GM21447 (cell line): ENCODE measurements at regions not wholly inside any gene's neighbourhood (a gene's known extent, or its start where the extent isn't known, plus 50 kb on each side); places are given as distances from the start of the nearest gene placed in this dataset.
"Not testable (repeated sequence)": the region's sequence is repeated elsewhere in the genome, so short reads cannot be mapped to it uniquely, and the experiment has no call there.

Experiments used
- ATAC-seq: cut with Tn5 transposase; IDR thresholded peaks from one replicate; pipeline ENCODE4 v1.9.1; 2021; ENCODE audit not compliant: unreplicated experiment

DNA sequence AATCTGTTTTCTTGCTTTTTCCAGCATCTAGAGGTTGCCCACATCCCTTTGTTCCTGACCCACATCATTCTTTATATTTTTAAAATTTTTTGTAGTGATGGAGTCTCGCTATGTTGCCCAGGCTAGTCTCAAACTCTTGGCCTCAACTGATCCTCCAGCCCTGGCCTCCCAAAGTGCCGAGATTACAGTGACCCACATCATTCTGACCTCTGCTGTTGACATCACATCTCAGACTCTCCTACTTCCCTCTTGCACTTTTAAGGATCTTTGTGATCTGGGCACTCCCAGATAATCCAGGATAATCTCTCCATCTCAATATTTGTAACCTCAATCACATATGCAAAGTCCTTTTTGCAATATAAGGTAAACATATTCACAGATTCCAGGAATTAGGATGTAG is 266.6 kb downstream of the MEX3B start:
- ATAC-seq = no peak

DNA sequence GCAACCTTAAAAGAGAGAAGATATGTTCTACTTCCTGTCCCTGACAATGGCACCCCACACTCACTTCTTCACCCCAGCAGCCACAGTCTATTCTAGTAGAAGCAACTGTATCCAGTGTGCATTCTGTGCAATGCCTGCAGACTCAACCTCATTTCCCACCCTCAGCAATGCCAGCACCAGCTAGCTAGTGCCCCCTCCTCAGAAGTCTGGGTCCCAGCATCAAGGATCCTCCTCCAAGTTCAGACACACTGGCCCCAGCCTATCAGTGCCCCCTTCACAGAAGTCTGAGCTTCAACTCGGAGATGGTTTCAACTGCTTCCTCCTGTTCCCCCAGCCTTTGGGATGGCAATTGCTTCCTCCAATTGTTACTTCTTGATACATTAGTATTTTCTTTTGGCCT is 268.3 kb downstream of the MEX3B start:
- no peak for ATAC-seq

DNA sequence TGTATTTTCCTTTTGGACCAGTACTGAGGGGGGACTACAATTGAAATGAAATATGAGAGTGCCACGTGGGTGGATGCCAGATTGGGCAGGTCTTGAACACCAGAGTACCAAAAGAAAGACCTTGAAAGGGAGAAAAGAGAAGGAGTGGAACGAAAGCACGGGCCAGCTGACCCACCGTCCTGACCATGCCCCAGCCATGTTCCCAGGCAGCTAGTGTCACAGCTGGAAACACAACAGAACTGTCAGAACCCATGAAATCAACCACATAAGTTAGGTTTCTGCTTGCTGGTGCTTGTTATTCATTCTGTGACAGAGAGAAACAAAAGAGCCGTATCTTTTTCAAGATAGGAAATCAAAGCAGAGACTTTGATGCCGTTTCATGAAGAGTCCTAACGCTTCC is 268.8 kb downstream of the MEX3B start:
- ATAC-seq = no peak

DNA sequence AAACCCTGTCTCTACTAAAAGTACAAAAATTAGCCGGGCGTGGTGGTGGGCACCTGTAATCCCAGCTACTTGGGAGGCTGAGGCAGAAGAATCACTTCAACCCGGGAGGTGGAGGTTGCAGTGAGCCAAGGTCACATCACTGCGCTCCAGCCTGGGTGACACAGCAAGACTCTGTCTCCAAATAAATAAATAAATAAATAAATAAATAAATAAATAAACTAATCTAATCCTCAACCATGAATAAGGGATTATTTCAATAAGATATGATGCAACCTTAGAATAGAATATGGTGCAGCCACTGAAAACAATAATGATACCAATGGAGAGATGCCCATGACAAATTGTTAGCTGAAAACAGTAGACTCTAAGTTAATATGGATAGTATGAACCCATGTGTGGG is 270.0 kb downstream of the MEX3B start:
- ATAC-seq = not testable (repeated sequence)

GRCh38 chr15:81774309-81774708 is 271.5 kb downstream of the MEX3B start:
- ATAC-seq = no peak

DNA sequence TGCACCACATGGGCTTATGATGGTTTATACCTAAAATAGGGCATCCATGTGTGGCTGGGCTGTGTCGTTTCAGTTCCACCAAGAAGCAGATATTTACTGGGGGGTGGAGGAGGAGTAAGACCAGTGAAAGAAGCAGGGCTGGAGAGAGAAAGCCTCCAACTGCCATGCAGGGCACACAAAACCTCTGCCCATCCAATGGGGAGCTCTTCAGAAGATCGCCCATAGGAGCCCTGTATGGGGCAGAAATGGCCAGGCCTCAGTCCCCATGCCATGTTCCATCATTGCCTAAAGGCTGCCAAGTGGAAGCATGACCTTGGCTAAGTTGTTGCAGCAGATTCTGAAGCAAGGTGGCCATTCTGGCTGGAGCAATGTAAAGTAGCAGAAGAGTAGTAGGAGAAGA is 277.0 kb downstream of the MEX3B start:
- no peak for ATAC-seq

GRCh38 chr15:81766829-81767475 is 278.9 kb downstream of the MEX3B start:
- no peak for ATAC-seq

DNA sequence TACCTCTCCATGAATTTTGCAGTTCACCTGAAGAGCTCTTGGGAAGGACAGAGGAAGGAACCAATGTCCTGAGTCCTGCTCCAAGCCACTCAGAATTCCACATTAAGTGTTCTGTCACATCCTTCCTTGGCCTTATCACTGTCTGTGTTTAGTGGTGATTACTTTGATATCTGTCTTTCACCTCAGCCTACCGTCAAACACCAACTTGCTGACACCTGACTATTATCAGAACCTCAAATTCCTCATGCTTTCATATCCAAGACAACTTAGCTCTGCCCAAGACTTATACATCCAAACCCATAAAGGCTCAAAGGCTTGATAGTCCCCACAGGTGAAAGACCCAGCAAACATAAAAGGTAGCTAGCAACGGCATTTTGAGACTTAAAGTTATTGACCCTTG is 280.0 kb downstream of the MEX3B start:
- ATAC-seq = no peak

GRCh38 chr15:81763304-81763703 is 282.5 kb downstream of the MEX3B start:
- no peak for ATAC-seq

GRCh38 chr15:81760686-81761085 is 285.1 kb downstream of the MEX3B start:
- no peak for ATAC-seq

GRCh38 chr15:81758818-81759284 is 287.0 kb downstream of the MEX3B start:
- ATAC-seq = no peak

DNA sequence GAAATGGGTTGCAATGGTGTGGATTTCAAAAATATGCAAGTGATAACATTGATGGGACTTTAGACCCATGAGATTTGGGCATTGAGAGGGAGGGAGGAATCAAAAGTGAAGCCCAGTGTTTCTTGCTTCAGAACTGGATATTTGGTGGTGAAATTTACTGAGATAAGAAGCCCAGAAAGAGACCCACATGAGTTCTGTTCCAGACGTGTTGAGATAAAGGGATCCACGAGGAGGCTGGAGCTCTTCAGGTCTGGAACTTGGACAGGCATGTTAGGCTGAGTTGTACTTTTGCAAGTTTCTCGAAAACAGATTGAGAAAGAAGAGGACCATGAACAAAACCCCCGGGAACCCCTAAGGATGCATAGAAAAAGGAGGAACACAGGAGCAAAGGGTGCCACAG is 290.2 kb downstream of the MEX3B start:
- ATAC-seq = no peak

- ATAC-seq = no peak
Measured at GRCh38 chr15:81754078-81754477, 291.7 kb downstream of the MEX3B start.

DNA sequence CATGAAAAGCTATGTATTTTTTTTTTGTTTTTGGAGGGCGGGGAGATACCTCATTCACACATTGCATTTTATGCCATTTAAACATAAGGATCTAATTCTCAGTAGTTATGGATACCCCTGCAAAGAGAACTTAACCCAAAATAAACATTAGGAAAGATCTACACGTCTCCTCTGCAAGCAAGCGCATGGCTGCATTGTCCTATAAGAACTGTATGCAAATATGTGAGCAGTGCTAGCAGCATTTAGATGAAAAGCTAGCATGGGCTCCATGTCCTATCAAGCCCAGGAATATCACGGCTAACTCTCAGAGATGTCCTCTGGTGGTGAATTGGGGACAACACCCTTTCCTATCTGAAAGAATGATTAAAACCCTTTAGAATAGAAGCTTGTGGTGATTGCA is 292.8 kb downstream of the MEX3B start:
- no peak for ATAC-seq

GRCh38 chr15:81752546-81752942 is 293.3 kb downstream of the MEX3B start:
- no peak for ATAC-seq

DNA sequence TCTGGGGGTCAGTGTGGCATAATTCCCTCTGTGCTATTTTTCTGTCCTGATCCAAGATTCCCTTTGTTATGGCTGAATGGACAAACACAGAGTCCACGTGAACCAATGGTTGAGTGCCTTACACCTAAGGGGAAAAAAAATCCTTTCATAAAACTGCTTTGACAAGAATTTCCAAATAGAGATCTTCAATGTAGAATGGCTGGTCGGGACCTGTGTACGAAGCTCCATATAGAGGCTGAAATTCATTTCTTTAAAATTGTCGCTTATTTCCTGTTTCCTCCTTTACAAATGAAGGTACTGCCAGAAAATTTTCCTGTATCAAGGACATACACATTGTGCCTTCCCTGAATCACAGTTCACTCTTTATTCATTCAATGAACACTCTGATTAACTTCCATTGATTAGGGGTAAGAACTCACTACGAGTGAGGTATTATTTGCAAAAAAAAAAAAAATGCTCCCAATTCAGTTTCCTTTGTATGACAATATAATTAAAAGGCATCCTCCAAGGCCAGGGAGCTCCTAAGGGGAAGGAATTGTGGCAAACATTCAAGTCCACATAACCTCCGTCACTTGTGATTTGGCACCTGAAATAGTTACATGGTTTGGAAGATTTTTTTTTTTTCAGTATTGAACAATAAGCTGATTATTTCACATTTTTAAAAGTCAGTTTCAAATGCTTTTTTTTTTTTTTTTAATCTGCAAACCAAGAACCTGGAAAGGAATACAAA is 293.8 kb downstream of the MEX3B start:
- no peak for ATAC-seq

- no peak for ATAC-seq
Measured at GRCh38 chr15:81751256-81751655, 294.6 kb downstream of the MEX3B start.

GRCh38 chr15:81749716-81750375 is 296.0 kb downstream of the MEX3B start:
- ATAC-seq = no peak

- no peak for ATAC-seq
Measured at GRCh38 chr15:81747482-81747881, 298.3 kb downstream of the MEX3B start.

- ATAC-seq = no peak
Measured at GRCh38 chr15:81747026-81747425, 298.8 kb downstream of the MEX3B start.

DNA sequence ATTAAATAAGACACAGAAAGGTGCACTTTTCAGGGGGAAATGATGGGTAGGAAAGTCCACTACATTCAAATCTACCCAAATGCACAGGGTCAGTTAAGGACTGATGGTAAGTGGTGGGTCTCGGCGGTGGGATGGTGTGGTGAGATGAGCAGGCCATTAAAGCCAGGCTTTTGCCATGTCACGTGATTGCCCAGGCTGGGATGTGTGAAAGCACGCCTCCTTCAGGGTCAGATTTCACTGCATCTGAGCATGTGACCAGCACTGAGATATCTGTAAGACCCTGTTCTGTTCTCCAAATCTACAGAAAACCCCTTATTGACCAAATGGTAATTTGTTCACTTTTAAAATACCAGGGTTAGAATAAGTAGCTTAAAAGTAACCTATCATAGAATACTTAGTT is 301.5 kb downstream of the MEX3B start:
- ATAC-seq = no peak

- no peak for ATAC-seq
Measured at GRCh38 chr15:81740416-81740815, 305.4 kb downstream of the MEX3B start.
